Endothelial cell of umbilical vein (primary cell): ENCODE measurements at regions not wholly inside any gene's neighbourhood (a gene's known extent, or its start where the extent isn't known, plus 50 kb on each side); places are given as distances from the start of the nearest gene placed in this dataset.

Experiments used
- BruUV-seq: library from RNA; stranded (reverse); fragments of 400-500 nt; replicated peaks from 2 replicates; lab custom pipeline; 2021; lab: Mats Ljungman, UMichigan
- CTCF ChIA-PET: fragments of 300-600, 350-600 bp; sonication (Branson Sonifier 250); formaldehyde crosslinking; loops from one replicate; lab custom pipeline; 2021; ENCODE audit warnings: antibody characterized with exemption, inconsistent platforms; lab: Charles Lee
- POLR2A ChIA-PET: fragments of 300-600, 350-600 bp; sonication (Branson Sonifier 250); formaldehyde crosslinking; loops from one replicate; lab custom pipeline; 2021; ENCODE audit warnings: antibody characterized with exemption, inconsistent platforms; lab: Charles Lee
- DNase-seq: peaks from one replicate; pipeline ENCODE4 v3.0.0-alpha.2; 2011; ENCODE audit warnings: low read depth, low spot score
- FAIRE-seq: peaks from 2 replicates; lab custom pipeline; 2011; peaks lifted over from hg19 to GRCh38; lab: Jason Lieb, UNC
- H2AFZ ChIP-seq: 2 replicates; pipeline ENCODE4 v1.6.0; 2012; ENCODE audit warnings: low read depth, low read length, control low read depth, inconsistent platforms
- H3K27ac ChIP-seq: 2 replicates; pipeline ENCODE4 v1.5.1; 2011; ENCODE audit warnings: low read depth, mild to moderate bottlenecking, control low read depth, low read length, moderate library complexity; ENCODE audit not compliant: insufficient read depth
- H3K27me3 ChIP-seq, 2 experiments: 2 replicates each; pipeline versions ENCODE4 v1.6.0 to v1.6.1; 2011; ENCODE audit warnings: low read length in 2 of 2, mixed read lengths in 1 of 2; ENCODE audit not compliant: control insufficient read depth in 2 of 2, insufficient read depth in 2 of 2
- H3K36me3 ChIP-seq, 2 experiments: 2 replicates in 1 of 2; 3 replicates in 1 of 2; pipeline ENCODE4 v1.5.1; 2011; ENCODE audit warnings: low read length in 2 of 2, mild to moderate bottlenecking in 1 of 2, moderate library complexity in 1 of 2; ENCODE audit not compliant: control insufficient read depth in 2 of 2, insufficient read depth in 2 of 2; ENCODE audit errors: extremely low read depth in 1 of 2
- H3K4me1 ChIP-seq: 3 replicates; pipeline ENCODE4 v1.5.1; 2011; ENCODE audit warnings: mild to moderate bottlenecking, low read length; ENCODE audit not compliant: control insufficient read depth, insufficient read depth; ENCODE audit errors: extremely low read depth
- H3K4me2 ChIP-seq: 2 replicates; pipeline ENCODE4 v1.6.1; 2011; ENCODE audit warnings: low read length, control low read depth, mixed read lengths; ENCODE audit not compliant: insufficient read depth
- H3K4me3 ChIP-seq, 3 experiments: fragments of 200-600 bp in 1 of 3; sonication (generic), shearing (Covaris generic) in 1 of 3; replicated peaks in 1 of 3; 2 replicates each; pipeline ENCODE4 v1.5.1; 2011 to 2016; ENCODE audit warnings: control low read depth in 3 of 3, low read length in 3 of 3, mild to moderate bottlenecking in 2 of 3, inconsistent platforms in 1 of 3, low read depth in 1 of 3, moderate library complexity in 1 of 3; ENCODE audit not compliant: insufficient read depth in 1 of 3
- H3K79me2 ChIP-seq: 2 replicates; pipeline ENCODE4 v1.6.0; 2012; ENCODE audit warnings: low read length, inconsistent platforms; ENCODE audit not compliant: control insufficient read depth, insufficient read depth
- H3K9ac ChIP-seq: replicated peaks from 2 replicates; pipeline ENCODE3; 2011; ENCODE audit warnings: low read length, control low read depth; ENCODE audit not compliant: insufficient read depth; ENCODE audit errors: extremely low read depth
- H3K9me1 ChIP-seq: replicated peaks from 3 replicates; pipeline ENCODE4 v1.6.0; 2011; ENCODE audit warnings: mild to moderate bottlenecking, low read length; ENCODE audit not compliant: control insufficient read depth, insufficient read depth; ENCODE audit errors: extremely low read depth
- H3K9me3 ChIP-seq: replicated peaks from 2 replicates; pipeline ENCODE4 v1.5.1; 2012; ENCODE audit warnings: low read length, inconsistent platforms; ENCODE audit not compliant: control insufficient read depth, insufficient read depth
- H4K20me1 ChIP-seq: replicated peaks from 2 replicates; pipeline ENCODE3; 2011; ENCODE audit warnings: mild to moderate bottlenecking, low read length; ENCODE audit not compliant: control insufficient read depth, insufficient read depth; ENCODE audit errors: extremely low read depth
- EZH2 ChIP-seq: IDR thresholded peaks from 2 replicates; pipeline ENCODE4 v1.6.1; 2012; ENCODE audit warnings: borderline replicate concordance, low read depth, mild to moderate bottlenecking, moderate library complexity, low read length, inconsistent platforms; ENCODE audit not compliant: severe bottlenecking
- FOS ChIP-seq: IDR thresholded peaks from 2 replicates; pipeline ENCODE4 v1.6.1; 2011; ENCODE audit warnings: mild to moderate bottlenecking, low read length, moderate library complexity, borderline replicate concordance; ENCODE audit not compliant: insufficient read depth
- GATA2 ChIP-seq: IDR thresholded peaks from 2 replicates; pipeline ENCODE4 v1.7.0; 2011; ENCODE audit warnings: low read depth, mild to moderate bottlenecking, moderate library complexity, mixed read lengths, low read length; ENCODE audit not compliant: insufficient read length, insufficient read depth
- JUN ChIP-seq: IDR thresholded peaks from 2 replicates; pipeline ENCODE4 v1.6.1; 2011; ENCODE audit warnings: borderline replicate concordance, low read depth; ENCODE audit not compliant: insufficient read length, insufficient read depth
- MYC ChIP-seq: IDR thresholded peaks from one replicate; pipeline ENCODE4 v1.6.1; 2011; ENCODE audit warnings: mild to moderate bottlenecking, low read depth, low read length
- POLR2A ChIP-seq: IDR thresholded peaks from 2 replicates; pipeline ENCODE4 v1.6.1; 2012; ENCODE audit warnings: low read depth, mild to moderate bottlenecking, control low read depth, low read length
- POLR2AphosphoS5 ChIP-seq: IDR thresholded peaks from 2 replicates; pipeline ENCODE4 v1.6.1; 2012; ENCODE audit warnings: low read depth, mild to moderate bottlenecking, control low read depth, low read length, moderate library complexity; ENCODE audit not compliant: insufficient read depth
- dilution Hi-C: fragments of 300-500 bp; cut with MboI; formaldehyde crosslinking; loops from one replicate; pipeline ENCODE4 v1.15.0; 2019; ENCODE audit warnings: low sequenced_read_pairs; ENCODE audit not compliant: extremely low pct_ligation_motif_present
- intact Hi-C: fragments of 100-400 bp; cut with micrococcal nuclease; formaldehyde crosslinking; loops from one replicate; pipeline ENCODE4 v1.10.0; 2022
- TF ChIP-seq, protein P1 (sequence below), 2 donors: IDR thresholded peaks; 1 replicate in 1 of 2; 2 replicates in 1 of 2; pipeline ENCODE4 v1.5.1; 2011; ENCODE audit warnings: low read length in 2 of 2, mild to moderate bottlenecking in 2 of 2, moderate library complexity in 2 of 2, control low read depth in 1 of 2, inconsistent platforms in 1 of 2, low read depth in 1 of 2; ENCODE audit not compliant: insufficient read depth in 1 of 2; ENCODE audit errors: extremely low read depth in 1 of 2
- TF ChIP-seq, protein P2 (sequence below): IDR thresholded peaks from 2 replicates; pipeline ENCODE4 v1.6.1; 2011; ENCODE audit not compliant: insufficient read depth, insufficient read length

DNA sequence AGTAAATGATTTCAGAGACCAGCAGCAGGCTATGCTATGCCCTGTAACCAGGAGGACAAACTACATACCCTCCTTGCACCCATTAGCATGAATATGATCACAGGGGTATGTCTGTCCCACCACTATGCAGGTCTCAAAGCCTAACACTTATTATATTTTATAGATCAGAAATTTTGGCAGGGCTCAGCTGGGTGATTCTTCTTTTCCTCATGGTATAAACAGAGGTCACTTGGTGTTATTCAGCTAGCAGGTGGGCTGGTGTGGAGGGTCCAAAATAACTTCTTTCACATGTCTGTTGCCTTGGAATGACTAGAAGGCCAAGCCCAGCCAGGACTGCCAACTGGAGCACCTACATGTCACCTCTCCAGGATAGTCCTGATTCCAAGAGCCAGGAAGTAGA lies 252.9 kb downstream of the ARHGAP12 start:
- TF ChIP-seq, protein P1, sequence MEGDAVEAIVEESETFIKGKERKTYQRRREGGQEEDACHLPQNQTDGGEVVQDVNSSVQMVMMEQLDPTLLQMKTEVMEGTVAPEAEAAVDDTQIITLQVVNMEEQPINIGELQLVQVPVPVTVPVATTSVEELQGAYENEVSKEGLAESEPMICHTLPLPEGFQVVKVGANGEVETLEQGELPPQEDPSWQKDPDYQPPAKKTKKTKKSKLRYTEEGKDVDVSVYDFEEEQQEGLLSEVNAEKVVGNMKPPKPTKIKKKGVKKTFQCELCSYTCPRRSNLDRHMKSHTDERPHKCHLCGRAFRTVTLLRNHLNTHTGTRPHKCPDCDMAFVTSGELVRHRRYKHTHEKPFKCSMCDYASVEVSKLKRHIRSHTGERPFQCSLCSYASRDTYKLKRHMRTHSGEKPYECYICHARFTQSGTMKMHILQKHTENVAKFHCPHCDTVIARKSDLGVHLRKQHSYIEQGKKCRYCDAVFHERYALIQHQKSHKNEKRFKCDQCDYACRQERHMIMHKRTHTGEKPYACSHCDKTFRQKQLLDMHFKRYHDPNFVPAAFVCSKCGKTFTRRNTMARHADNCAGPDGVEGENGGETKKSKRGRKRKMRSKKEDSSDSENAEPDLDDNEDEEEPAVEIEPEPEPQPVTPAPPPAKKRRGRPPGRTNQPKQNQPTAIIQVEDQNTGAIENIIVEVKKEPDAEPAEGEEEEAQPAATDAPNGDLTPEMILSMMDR (IDR thresholded peaks at IDR 0.05; ENCODE audit: extremely low read depth in 1 of 2, insufficient read depth in 1 of 2, low read depth in 1 of 2, low read length in 2 of 2): no peak
- TF ChIP-seq POLR2A: no peak
- TF ChIP-seq, protein P2, sequence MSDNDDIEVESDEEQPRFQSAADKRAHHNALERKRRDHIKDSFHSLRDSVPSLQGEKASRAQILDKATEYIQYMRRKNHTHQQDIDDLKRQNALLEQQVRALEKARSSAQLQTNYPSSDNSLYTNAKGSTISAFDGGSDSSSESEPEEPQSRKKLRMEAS: no peak
- TF ChIP-seq POLR2AphosphoS5: no peak
- no peak for TF ChIP-seq EZH2
- no peak for TF ChIP-seq FOS
- TF ChIP-seq JUN: no peak
- TF ChIP-seq MYC: no peak
- no peak for TF ChIP-seq GATA2
- ChIA-PET POLR2A (no interaction called here), CTCF (interaction anchor here (1.9 kb wide), 1 partner anchor 9 kb away, joined by 4 read pairs; no protein-coding TSS in a partner anchor)
- Histone ChIP-seq H3K4me2 (no peak overlapping the region), H3K27ac (no peak overlapping the region), H4K20me1 (no peaks in the 10 kb centered on the region), H3K9me3 (no peaks in the 10 kb centered on the region), H3K4me3 (no peak overlapping the region), H2AFZ (no peak overlapping the region), H3K79me2 (no peaks in the 10 kb centered on the region), H3K36me3 (no peaks in the 10 kb centered on the region), H3K9ac (no peak overlapping the region), H3K9me1 (no peaks in the 10 kb centered on the region), H3K27me3 (peaks cover 0 to 1% of the 10 kb centered on the region in 2 experiments), H3K4me1 (no peaks in the 10 kb centered on the region)
- dilution Hi-C loops: no loop called here
- no peak for FAIRE-seq
- no peak for DNase-seq
- intact Hi-C loops: no loop called here
- no TSS peak for BruUV-seq
